ENCODE measurements at regions not wholly inside any gene's neighbourhood (a gene's known extent, or its start where the extent isn't known, plus 50 kb on each side); places are given as distances from the start of the nearest gene placed in this dataset.

DNA sequence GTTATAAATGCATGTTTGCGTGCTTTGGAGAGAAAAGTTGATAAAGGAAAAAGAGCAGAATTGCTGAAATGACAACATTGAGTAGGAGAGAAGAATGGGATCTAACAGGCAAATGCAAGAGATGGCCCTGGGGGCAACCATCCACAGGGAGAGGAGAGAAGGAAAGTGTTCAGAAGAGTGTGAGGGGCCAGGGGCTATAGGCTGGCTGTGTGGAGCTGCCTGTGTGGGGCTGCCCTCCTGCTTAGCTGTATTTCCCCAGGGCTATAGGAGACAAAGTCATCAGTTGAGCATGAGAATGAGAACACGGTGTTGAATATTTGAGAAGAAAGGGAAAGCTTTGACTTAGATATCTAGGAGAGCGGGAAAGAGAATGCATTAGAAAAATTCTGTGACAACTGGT lies 572.0 kb downstream of the SOX11 start:
- DNase-seq (ENCODE audit: low read depth in 2 of 2), result no peak

DNA sequence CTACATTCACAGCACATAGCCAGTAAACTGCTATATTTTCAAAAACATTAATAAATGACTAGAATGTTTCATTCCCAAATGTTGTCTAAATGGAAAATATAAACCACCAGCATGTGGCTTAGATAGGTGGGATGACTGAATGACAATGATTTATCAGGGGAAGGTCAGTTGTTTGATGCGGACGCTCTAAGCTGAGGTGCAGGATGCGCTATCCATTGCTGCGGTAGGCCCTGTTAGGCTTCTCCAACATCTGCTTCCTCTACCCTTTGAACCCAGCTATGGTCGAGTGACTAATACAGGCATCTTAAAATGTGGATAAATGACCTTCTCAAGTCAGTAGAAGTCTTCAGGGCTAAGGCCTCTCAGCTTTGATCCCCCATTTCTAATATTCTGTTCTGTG lies 584.2 kb downstream of the CMPK2 start:
- no peak for DNase-seq (ENCODE audit: low read depth in 2 of 2)

DNA sequence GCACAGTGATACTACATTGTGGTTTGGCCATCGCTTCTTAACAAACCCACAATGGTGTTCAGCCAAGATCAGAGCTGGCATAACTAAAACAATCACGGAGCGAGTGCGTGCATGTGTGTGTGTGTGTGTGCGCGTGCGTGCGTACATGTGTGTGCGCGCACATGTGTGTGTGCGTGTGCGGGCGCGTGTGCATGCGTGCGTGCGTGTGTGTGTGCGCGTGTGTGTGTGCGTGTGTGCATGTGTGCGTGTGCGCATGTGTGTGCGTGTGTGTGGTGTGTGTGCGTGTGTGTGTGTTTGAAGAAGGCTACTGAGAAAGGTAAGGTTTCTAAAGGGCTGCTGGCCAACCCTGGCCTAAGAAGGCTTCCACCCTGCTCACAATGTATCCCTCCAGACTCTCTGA lies 582.4 kb downstream of the CMPK2 start:
- no peak for DNase-seq (ENCODE audit: low read depth in 2 of 2)

- DNase-seq (ENCODE audit: low read depth in 2 of 2), result no peak
These were observed 578.3 kb downstream of the CMPK2 start for GRCh38 chr2:6287406-6287805.

DNA sequence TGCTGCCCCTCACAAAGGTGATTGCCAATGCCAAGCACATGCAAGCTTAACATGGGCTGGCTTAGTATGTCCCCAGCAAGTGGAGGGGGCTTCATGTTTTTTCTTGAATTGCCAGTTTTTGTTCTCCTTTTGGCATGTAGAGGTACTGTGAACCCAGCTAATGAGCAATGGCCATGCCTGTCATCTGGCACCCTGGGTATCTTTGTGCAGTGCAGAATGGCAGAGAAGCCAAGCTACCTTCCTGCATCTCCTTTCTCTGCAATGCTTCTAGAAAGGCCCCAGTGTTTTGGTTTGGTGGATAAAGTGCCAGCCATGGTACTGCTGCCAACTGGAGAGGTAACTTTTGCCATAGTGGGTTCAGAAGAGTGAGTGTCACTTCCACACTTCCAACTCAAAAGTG lies 576.9 kb downstream of the CMPK2 start:
- DNase-seq (ENCODE audit: low read depth in 2 of 2), result no peak

DNA sequence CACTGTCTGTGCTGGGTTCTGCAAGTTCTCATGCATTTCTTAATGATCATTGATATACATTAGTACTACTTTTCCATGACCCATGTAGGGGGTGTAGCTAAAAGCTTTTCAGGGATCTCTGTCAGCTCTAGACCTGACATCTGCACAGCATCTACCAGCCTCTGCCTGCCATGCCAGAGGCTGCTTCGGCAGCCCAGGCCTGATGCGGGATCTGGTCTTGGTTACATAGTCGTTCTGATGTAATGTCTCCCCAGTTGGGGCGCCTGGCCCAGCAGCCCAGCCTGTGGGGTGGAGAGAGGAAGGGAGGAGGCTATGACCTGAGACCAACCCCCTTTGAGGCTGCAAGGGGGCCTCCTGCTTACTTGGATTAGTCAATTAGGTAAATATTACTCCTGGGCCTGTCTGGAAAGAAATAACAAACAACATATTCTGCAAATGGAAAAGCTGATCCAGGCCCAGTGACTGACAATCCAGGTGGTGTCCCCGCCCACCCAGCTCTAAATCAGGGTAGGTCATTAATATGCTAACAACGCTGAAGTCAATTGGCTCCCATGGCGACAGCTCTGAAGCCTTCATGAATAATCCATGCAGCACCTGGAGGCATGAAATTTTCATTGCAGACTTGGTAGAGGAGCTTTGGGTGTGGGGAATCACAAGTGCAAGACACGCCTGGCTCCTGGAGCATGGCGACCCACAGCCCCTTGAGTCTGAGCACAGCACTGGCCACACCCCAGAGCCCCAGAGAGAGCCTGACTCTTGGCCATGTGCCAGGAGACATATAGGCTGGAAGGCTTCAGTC lies 575.3 kb downstream of the CMPK2 start:
- DNase-seq (ENCODE audit: low read depth in 2 of 2), result no peak

DNA sequence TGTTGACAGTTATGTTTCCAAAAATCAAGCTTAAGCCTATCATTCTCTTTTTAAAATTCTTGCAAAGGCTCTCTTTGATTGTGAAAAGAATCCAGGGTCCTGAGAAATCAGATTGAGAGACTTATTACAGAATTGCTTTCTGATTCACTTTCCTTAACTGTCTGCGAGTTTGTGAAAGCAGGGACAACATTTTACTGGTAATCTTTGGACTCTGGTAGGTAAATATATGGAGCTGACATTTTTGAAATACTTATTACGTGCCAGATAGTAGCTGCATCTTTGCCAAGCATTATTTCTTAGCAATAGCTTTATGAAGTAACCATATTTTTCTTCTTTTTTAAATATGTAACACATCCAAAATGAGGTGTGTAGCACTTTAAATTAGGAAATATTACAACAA lies 570.9 kb downstream of the CMPK2 start:
- no peak for DNase-seq (ENCODE audit: low read depth in 2 of 2)

GRCh38 chr2:6297238-6297637 lies 568.5 kb downstream of the CMPK2 start:
- DNase-seq (ENCODE audit: low read depth in 2 of 2), result no peak

GRCh38 chr2:6301426-6301825 lies 564.3 kb downstream of the CMPK2 start:
- DNase-seq (ENCODE audit: low read depth in 2 of 2), result no peak

DNA sequence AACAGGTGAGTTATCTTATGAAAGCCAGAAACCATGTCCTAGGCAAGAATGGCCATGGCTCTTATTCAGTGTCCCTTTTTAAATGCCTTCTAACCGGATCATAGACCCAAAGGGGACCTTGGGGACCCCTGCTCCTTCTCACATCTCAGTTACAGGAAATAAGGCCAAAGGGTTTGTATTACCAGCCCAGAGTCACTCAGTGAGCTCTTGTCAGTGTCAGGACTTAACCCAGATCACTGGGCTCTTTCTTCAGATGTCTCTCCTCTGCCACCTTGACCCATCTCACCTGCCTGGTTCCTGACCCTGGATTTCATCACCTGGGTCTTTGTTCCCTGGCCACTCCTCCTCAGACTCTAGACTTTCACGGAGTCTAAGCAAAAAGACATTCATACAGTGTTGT lies 556.7 kb downstream of the CMPK2 start:
- DNase-seq (ENCODE audit: low read depth in 2 of 2), result no peak

GRCh38 chr2:6309415-6310255 lies 556.1 kb downstream of the CMPK2 start:
- no peak for DNase-seq (ENCODE audit: low read depth in 2 of 2)

DNA sequence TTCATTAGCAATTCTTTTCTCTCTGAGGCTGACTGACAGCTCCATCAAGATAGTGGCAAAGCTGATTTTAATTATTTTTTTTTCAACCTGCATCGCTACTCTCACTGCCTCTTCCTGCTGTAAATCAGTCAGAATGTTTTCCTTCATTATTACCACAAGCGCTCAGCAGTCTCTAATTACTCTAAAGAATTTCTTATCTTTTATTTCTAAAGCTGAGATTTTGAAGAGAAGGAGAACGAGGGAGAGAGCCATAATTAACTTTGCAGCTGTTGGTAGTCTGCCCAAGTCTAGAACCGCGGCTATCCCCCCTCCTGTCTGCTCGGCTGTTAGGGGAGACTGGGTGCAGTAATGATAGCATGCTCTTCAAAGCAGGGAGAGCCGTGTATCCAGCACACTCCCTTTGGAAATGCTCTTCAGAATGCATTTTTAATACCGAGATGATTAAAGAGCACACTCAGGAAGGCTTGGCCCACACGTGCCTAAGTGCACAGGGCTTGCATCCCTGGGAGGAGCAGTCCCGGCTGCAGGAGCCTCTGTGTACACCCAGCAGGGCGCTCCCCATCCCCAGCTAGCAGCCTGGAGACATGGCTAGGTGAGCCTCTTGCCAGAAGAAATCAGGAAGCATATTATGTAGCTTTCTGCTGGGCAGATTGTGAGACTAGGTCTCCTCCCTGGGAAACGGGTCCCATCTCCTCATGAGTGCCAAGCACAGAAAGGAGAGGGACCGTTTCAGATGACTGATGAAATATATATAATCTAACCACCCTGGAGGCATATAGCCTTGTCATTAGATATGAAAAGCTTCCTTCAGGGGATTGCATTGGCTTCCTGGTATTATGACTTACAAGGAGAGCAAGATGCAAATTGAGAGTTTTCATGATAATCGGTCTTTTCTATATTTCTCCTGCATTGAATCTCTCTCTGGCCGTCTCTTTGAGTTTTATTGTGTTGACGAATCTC lies 555.2 kb downstream of the CMPK2 start:
- DNase-seq (ENCODE audit: low read depth in 2 of 2), result no peak

DNA sequence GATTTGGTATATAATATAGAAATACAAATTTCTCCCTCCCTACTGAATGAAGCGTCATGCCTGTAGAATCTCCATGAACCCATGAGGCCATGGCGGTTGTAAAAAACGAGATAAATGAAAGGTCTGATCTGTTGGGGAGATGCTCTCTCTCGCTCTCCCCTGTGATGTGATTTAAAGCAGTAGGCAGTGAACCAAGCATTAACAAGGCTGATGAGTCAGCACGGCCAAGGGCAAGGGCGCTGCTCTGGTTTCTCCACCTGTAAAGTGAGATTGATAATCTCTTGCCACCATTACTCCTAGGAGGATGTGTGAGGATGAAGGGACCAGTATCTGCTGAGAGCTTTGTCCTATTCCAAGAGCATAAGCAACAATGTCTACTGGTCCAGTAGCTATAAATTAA lies 553.3 kb downstream of the CMPK2 start:
- no peak for DNase-seq (ENCODE audit: low read depth in 2 of 2)

DNA sequence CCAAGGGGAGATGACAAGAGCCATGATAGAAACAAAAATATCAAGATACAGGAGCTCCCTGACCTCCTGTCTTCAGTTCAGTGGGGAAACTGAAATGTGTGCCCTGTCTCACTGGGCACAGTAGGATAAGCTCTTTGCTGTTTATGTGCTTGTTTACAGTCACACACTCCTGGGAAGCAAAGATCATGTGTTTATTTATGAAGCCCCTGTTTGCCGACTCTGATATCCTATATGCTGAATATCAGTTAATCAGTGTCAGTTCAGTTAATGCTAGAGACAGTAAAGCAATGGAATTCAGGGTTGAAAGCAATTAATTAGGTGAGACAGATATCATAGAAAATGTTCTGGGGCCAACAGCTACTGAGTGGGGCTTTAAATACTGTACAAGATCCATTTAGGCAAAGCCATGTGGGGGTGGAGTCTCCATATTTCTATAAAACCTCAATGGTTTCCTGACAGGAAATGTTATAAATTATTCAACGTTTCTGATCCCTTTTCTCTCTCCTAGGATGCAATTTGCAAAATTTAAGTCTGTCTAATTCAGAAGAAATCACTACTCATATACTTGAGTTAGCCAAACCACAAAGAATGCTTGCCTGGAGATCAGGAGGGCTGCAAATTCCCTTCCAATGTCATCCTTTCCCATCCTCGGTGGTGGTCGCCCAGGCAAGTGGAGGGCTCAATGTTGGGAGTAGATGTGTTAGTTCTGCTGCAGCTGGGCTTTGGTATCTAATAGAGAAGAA lies 551.3 kb downstream of the CMPK2 start:
- no peak for DNase-seq (ENCODE audit: low read depth in 2 of 2)

DNA sequence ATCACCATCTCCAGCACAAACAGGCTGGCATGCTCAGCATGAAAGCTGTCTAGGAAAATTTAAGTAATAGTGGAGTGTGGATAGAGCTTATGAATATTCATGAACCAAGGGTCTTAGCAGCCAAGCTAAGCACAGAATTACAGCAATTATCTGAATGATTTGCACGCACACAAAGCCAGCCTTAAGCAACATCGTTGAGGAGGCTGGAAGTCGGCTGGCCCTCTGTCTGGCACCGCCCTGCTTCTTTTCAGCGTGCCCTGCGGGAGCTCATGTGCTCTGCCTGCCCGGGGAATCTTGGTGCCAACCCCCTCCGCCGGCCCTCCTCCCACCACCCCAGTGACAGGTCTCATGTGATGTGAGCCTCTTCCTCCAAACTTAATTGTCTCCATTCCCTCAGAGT lies 540.1 kb downstream of the CMPK2 start:
- DNase-seq (ENCODE audit: low read depth in 2 of 2), result no peak

DNA sequence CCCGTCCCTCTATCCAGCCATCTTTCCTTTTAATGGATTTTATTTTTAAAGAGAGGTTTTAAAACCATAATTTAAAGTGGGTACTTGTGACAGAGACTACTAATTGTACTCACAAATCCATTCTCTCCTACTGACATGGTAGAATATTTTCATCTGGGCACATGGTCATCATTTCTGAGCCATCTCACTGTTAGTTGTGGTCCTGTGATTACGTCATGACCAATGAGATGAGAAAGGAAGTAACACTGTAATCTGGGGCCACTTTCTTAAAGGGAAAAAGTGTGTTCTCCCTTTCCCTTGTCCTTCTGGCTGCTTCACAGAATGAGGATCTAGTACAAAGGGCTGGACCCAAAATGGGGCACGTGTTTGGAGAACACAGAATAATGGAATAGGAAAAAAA lies 538.7 kb downstream of the CMPK2 start:
- no peak for DNase-seq (ENCODE audit: low read depth in 2 of 2)

DNA sequence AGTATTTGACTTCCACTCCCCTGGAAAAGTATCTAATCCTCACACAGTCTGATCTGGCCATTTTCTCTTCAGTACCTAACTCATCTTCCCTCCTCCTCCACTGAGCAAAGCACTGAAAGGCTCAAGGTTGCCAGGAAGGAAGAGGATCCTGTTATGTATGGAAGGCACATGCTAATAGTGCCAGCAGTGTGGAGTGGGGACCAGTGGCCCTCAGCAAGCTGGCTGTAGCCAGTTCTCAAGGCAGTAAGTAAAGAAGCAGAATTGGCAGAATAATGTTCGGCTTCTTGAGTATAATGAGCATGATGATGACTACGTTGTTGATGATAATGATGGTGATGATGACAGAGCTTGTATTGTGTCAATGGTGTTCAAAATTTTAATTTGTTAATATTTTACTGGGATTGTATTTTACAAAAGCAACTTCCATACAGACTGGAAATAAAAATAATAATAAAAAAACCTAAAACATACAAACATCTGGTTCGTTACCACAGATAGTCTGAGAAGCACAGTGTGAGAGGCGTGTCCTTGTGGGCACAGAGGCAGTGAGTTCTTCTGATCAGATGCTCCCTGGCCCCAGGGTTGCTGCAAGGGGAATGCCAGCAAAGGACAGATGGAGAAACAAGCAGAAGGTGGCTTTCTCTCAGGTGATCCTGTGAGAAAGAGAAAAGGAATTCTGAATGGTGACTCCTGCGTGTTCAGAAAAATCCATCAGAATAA lies 528.8 kb downstream of the CMPK2 start:
- no peak for DNase-seq (ENCODE audit: low read depth in 2 of 2)

- no peak for DNase-seq (ENCODE audit: low read depth in 2 of 2)
These were observed 528.3 kb downstream of the CMPK2 start for GRCh38 chr2:6337472-6337820.

DNA sequence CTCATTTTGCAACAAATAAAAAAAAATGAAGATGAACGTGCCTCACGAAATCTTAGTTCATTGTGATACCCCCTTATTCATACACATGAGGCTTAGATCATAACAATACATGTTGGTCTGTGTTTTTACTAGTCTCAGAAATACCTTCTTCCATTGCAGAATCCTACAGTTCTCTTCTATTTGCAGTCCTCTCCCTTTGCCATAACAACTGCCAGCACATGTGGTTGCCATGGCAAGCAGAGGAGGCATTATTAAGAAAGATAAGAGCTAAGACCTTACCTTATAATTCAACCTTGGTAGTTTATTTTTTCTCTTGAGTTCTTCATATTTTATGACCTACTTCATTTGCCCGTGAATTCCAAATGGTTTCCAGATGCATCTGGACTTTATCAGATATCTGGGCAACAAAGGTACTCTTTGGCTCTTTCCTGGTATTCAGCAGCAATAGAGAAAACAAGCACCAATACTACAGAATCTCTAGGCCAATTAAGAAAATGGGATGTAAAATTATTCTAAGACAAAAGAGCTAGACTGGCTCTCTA lies 524.0 kb downstream of the CMPK2 start:
- no peak for DNase-seq (ENCODE audit: low read depth in 2 of 2)

- no peak for DNase-seq (ENCODE audit: low read depth in 2 of 2)
These were observed 523.3 kb downstream of the CMPK2 start for GRCh38 chr2:6342273-6342920.
